ENCODE measurements at regions not wholly inside any gene's neighbourhood (a gene's known extent, or its start where the extent isn't known, plus 50 kb on each side); places are given as distances from the start of the nearest gene placed in this dataset.

DNA sequence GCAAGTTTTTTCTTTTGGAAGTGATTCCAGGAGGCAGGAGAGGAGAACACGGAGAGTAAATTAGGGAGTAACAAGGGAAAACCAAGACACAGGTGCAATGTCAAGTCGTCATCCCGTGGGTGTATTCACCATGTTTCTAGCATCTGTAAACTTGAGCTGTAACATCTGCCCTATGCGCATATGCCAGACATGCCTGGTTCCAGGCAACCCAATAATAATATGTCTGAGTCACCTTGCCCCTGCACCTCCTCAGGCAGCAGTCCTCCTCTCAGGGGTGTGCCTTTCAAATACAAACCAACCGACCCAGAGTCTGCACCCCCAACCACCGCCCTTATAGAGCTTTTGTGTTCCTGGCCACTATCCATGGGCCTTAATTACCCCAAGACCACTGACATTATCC, 107.0 kb upstream of the PDE1C start:
- intact Hi-C loops (cut with micrococcal nuclease), result no loop called here
- no peak overlapping the region for H3K27ac ChIP-seq (replicated peaks)
- TF ChIP-seq, protein P1, sequence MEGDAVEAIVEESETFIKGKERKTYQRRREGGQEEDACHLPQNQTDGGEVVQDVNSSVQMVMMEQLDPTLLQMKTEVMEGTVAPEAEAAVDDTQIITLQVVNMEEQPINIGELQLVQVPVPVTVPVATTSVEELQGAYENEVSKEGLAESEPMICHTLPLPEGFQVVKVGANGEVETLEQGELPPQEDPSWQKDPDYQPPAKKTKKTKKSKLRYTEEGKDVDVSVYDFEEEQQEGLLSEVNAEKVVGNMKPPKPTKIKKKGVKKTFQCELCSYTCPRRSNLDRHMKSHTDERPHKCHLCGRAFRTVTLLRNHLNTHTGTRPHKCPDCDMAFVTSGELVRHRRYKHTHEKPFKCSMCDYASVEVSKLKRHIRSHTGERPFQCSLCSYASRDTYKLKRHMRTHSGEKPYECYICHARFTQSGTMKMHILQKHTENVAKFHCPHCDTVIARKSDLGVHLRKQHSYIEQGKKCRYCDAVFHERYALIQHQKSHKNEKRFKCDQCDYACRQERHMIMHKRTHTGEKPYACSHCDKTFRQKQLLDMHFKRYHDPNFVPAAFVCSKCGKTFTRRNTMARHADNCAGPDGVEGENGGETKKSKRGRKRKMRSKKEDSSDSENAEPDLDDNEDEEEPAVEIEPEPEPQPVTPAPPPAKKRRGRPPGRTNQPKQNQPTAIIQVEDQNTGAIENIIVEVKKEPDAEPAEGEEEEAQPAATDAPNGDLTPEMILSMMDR (IDR thresholded peaks at IDR 0.05; ENCODE audit: borderline replicate concordance), result no peak

DNA sequence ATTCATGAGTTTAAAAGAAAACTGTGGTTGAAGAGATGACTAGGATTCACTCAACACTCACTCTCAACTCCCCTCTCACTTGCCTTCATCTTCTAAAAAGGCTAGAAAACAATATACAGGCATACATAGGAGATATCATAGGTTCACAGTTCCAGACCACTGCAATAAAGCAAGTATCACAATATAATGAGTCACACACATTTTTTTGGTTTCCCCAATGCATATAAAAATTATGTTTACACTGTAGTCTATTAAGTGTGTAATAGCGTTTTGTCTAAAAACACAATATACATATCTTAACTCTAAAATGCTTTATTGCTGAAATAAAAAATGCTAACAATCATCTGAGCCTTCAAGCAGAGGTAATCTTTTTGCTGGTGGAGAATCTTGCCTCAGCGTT, 104.9 kb upstream of the PDE1C start:
- Histone ChIP-seq H3K4me3 (no peak overlapping the region), H3K9me3 (replicated peaks) (no peaks in the 10 kb centered on the region), H3K36me3 (no peaks in the 10 kb centered on the region), H3K27ac (replicated peaks) (no peak overlapping the region), H3K4me1 (no peaks in the 10 kb centered on the region), H3K27me3 (ENCODE audit: low read depth) (no peaks in the 10 kb centered on the region)
- DNase-seq, result no peak
- TF ChIP-seq, protein P1 (IDR thresholded peaks at IDR 0.05; ENCODE audit: borderline replicate concordance), result no peak
- intact Hi-C loops (cut with micrococcal nuclease), result no loop called here

More for the DNA sequence above, 107.0 kb upstream of the PDE1C start:
- H3K27me3 ChIP-seq (ENCODE audit: low read depth), result no peaks in the 10 kb centered on the region
- H3K4me3 ChIP-seq, result no peak overlapping the region
- H3K9me3 ChIP-seq (replicated peaks), result no peaks in the 10 kb centered on the region
- H3K4me1 ChIP-seq, result no peaks in the 10 kb centered on the region
- no peaks in the 10 kb centered on the region for H3K36me3 ChIP-seq
- DNase-seq, result no peak

DNA sequence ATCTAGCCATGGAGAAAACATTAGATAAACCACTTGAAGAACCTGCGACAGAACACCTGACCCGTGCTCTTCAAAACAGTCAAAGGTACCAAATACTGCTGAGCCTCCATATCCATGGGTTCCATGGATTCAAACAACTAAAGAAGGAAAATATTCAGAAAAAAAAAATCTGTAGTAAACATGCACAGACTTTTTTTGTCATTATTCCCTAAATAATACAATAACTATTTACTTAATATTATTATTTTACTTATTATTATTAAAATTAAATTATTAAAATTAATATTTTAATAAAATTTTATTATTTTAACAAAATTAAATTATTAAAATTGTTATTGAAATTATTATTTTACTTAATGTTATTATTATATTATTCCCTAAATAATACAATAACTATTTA, 101.0 kb upstream of the PDE1C start:
- DNase-seq, result no peak
- TF ChIP-seq, protein P1 (IDR thresholded peaks at IDR 0.05; ENCODE audit: borderline replicate concordance), result no peak
- no peaks in the 10 kb centered on the region for H3K4me1 ChIP-seq
- H3K36me3 ChIP-seq, result no peaks in the 10 kb centered on the region
- H3K27ac ChIP-seq (replicated peaks), result no peak overlapping the region
- intact Hi-C loops (cut with micrococcal nuclease), result no loop called here
- no peak overlapping the region for H3K4me3 ChIP-seq
- no peaks in the 10 kb centered on the region for H3K9me3 ChIP-seq (replicated peaks)
- no peaks in the 10 kb centered on the region for H3K27me3 ChIP-seq (ENCODE audit: low read depth)

DNA sequence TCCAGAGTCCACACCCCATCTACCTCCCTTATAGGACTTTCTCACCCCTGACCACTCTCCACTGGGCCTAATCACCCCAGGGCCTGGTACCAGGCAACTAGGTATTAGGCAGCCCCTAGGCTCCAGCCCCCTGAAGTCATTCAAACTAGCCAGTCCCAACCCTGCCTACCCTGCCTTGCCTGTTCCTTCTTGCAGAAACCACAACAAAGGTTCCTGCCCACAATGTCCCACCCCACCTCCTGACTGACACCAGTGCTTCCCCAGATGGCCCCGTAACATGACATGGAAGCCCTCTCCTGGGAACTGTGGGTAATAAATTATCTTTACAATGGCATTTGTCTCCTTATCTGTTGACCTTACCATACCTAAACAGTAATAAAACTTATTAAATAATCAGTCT, 100.6 kb upstream of the PDE1C start:
- Histone ChIP-seq H3K9me3 (replicated peaks) (no peaks in the 10 kb centered on the region), H3K27ac (replicated peaks) (no peak overlapping the region), H3K4me1 (no peaks in the 10 kb centered on the region), H3K36me3 (no peaks in the 10 kb centered on the region), H3K27me3 (ENCODE audit: low read depth) (no peaks in the 10 kb centered on the region), H3K4me3 (no peak overlapping the region)
- TF ChIP-seq, protein P1 (IDR thresholded peaks at IDR 0.05; ENCODE audit: borderline replicate concordance), result no peak
- DNase-seq, result no peak
- intact Hi-C loops (cut with micrococcal nuclease), result no loop called here

DNA sequence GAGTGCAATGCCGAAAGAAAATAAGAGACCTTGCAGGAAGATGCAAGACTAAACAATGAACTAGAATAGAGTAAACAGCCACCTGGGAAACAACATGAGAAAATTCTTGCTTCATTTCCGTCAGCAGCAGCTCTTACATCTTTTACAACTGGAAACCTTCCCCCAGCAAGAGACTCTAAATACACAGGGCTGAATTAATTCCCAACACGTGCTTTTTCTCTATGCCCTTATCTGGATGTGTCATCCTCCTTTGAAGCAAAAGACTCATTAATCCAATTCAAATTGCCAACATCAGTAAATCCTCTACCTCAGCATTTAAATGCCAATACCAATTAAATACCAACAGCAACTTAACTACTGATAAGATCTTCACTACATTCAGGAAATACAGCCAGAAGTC, 99.0 kb upstream of the PDE1C start:
- Histone ChIP-seq H3K9me3 (replicated peaks) (no peaks in the 10 kb centered on the region), H3K27ac (replicated peaks) (no peak overlapping the region), H3K4me3 (no peak overlapping the region), H3K4me1 (peaks cover 3% of the 10 kb centered on the region), H3K27me3 (ENCODE audit: low read depth) (no peaks in the 10 kb centered on the region), H3K36me3 (no peaks in the 10 kb centered on the region)
- no peak for DNase-seq
- TF ChIP-seq, protein P1 (IDR thresholded peaks at IDR 0.05; ENCODE audit: borderline replicate concordance), result no peak
- intact Hi-C loops (cut with micrococcal nuclease), result no loop called here

DNA sequence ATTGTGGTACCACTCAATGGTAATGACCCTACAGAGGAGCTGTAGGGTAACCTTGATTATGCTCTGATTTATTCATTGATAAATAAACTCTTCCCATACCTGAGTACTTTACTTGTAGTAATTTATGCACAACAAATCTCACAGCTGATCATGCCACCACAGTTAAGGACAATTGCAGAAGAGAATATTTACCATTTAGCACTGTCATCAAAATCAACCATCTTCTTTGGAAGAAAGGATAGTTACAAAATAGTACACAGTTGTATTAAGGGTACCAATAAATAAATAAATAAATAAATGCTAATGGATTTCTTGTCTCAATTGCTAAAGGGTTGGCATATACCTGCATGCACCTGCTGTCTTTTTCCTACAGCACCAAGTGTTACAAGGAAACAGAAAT, 97.6 kb upstream of the PDE1C start:
- Histone ChIP-seq H3K27ac (replicated peaks) (no peak overlapping the region), H3K27me3 (ENCODE audit: low read depth) (no peaks in the 10 kb centered on the region), H3K4me1 (peaks cover 18% of the 10 kb centered on the region), H3K9me3 (replicated peaks) (no peaks in the 10 kb centered on the region), H3K36me3 (no peaks in the 10 kb centered on the region), H3K4me3 (no peak overlapping the region)
- DNase-seq, result no peak
- intact Hi-C loops (cut with micrococcal nuclease), result no loop called here
- TF ChIP-seq, protein P1 (IDR thresholded peaks at IDR 0.05; ENCODE audit: borderline replicate concordance), result no peak
